ENCODE measurements at regions not wholly inside any gene's neighbourhood (a gene's known extent, or its start where the extent isn't known, plus 50 kb on each side); places are given as distances from the start of the nearest gene placed in this dataset.

DNA sequence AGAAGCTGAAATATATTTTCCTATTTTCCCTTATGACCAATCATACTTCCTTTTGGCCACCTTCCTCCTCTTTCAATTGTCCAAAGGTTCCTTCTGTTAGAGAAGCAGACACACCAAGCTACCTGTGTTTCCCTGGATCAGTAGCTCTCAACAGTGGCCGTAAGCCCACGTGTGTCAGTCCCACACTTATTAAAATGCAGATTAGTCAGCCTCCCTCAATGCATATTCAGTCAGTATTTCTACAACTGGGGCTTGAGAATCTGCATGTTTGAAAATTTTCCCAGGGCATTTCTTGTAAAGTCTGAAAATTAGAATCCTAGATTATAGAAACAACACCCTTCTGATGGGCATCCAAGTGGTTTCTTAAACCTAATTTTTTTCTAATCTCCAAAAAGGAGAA lies 54.0 kb upstream of the ITPRID2 start:
- no peaks in the 10 kb centered on the region for H3F3A ChIP-seq (ENCODE audit: insufficient read depth)
- no peaks in the 10 kb centered on the region for H3K36me3 ChIP-seq (ENCODE audit: low read length)
- no peaks in the 10 kb centered on the region for H3K27me3 ChIP-seq (ENCODE audit: low read length)
- H3K9me2 ChIP-seq (replicated peaks; ENCODE audit: insufficient read depth, low read length): no peaks in the 10 kb centered on the region
- H4K20me1 ChIP-seq (ENCODE audit: low read depth, low read length): no peaks in the 10 kb centered on the region
- no peak overlapping the region for H3K4me2 ChIP-seq (ENCODE audit: low read depth, low read length, poor library complexity, severe bottlenecking)
- no peak overlapping the region for H2AFZ ChIP-seq (ENCODE audit: low read depth, low read length, severe bottlenecking)
- H3K79me2 ChIP-seq (ENCODE audit: insufficient read depth, low read length): no peaks in the 10 kb centered on the region
- no peak overlapping the region for H3K4me3 ChIP-seq (ENCODE audit: insufficient read depth, low read length, poor library complexity, severe bottlenecking)
- TF ChIP-seq EZH2phosphoT487 (conservative IDR thresholded peaks at IDR 0.05; ENCODE audit: low read length): no peak
- TF ChIP-seq, protein P1, sequence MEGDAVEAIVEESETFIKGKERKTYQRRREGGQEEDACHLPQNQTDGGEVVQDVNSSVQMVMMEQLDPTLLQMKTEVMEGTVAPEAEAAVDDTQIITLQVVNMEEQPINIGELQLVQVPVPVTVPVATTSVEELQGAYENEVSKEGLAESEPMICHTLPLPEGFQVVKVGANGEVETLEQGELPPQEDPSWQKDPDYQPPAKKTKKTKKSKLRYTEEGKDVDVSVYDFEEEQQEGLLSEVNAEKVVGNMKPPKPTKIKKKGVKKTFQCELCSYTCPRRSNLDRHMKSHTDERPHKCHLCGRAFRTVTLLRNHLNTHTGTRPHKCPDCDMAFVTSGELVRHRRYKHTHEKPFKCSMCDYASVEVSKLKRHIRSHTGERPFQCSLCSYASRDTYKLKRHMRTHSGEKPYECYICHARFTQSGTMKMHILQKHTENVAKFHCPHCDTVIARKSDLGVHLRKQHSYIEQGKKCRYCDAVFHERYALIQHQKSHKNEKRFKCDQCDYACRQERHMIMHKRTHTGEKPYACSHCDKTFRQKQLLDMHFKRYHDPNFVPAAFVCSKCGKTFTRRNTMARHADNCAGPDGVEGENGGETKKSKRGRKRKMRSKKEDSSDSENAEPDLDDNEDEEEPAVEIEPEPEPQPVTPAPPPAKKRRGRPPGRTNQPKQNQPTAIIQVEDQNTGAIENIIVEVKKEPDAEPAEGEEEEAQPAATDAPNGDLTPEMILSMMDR (IDR thresholded peaks at IDR 0.05; ENCODE audit: insufficient read depth, low read length, poor library complexity, severe bottlenecking): no peak
- no peak overlapping the region for H3K27ac ChIP-seq (ENCODE audit: low read depth, low read length)
- H3K9me3 ChIP-seq (ENCODE audit: insufficient read depth, low read length): no peaks in the 10 kb centered on the region
- H3K9ac ChIP-seq (ENCODE audit: low read length): no peak overlapping the region

DNA sequence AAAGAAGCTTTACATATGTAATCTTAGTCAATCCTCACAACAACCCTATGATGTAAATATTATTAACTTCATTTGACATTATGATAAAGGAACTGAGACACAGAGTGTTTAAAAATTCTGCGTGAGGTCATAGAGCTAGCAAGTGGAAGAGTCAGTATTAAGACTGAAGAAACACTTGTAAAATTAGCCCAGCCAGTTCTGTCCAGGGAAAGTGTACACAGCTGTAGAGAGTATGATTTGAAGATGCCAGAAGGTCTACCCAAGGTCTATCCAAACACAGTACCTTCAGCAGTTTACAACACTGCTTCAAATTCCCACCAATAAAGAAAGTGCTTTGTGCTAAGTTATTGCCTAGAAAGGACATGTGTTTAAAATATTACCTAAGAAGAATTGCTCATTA lies 51.7 kb upstream of the ITPRID2 start:
- H3K27ac ChIP-seq (ENCODE audit: low read depth, low read length): no peak overlapping the region
- H3K36me3 ChIP-seq (ENCODE audit: low read length): no peaks in the 10 kb centered on the region
- H3K79me2 ChIP-seq (ENCODE audit: insufficient read depth, low read length): no peaks in the 10 kb centered on the region
- no peaks in the 10 kb centered on the region for H3F3A ChIP-seq (ENCODE audit: insufficient read depth)
- no peak overlapping the region for H2AFZ ChIP-seq (ENCODE audit: low read depth, low read length, severe bottlenecking)
- no peak overlapping the region for H3K4me3 ChIP-seq (ENCODE audit: insufficient read depth, low read length, poor library complexity, severe bottlenecking)
- no peak overlapping the region for H3K9ac ChIP-seq (ENCODE audit: low read length)
- no peaks in the 10 kb centered on the region for H4K20me1 ChIP-seq (ENCODE audit: low read depth, low read length)
- H3K9me3 ChIP-seq (ENCODE audit: insufficient read depth, low read length): no peaks in the 10 kb centered on the region
- no peak overlapping the region for H3K4me2 ChIP-seq (ENCODE audit: low read depth, low read length, poor library complexity, severe bottlenecking)
- H3K27me3 ChIP-seq (ENCODE audit: low read length): no peaks in the 10 kb centered on the region
- H3K9me2 ChIP-seq (replicated peaks; ENCODE audit: insufficient read depth, low read length): no peaks in the 10 kb centered on the region
- TF ChIP-seq, protein P1 (IDR thresholded peaks at IDR 0.05; ENCODE audit: insufficient read depth, low read length, poor library complexity, severe bottlenecking): no peak
- no peak for TF ChIP-seq EZH2phosphoT487 (conservative IDR thresholded peaks at IDR 0.05; ENCODE audit: low read length)

DNA sequence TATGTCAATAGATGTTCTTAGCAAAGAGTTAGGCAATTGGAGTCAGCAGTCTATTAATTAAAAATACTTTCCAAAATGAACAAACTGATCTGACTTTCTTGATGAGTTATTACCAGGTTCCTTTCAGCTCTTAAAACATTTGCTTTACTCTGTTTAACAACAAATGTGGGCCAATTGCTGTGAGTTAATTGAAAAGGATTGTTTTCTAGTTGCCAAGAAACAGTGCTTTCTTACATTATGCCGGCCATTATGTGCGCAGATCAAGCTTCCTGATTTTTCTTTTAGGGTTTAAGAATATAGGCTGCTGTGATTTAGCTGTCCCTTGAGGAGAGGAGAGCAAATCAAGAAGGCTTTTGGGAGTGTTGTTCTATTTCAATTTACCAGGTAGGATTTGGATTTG lies 50.5 kb upstream of the ITPRID2 start:
- H3K9me2 ChIP-seq (replicated peaks; ENCODE audit: insufficient read depth, low read length): no peaks in the 10 kb centered on the region
- H3K27me3 ChIP-seq (ENCODE audit: low read length): no peaks in the 10 kb centered on the region
- no peaks in the 10 kb centered on the region for H3F3A ChIP-seq (ENCODE audit: insufficient read depth)
- H3K4me2 ChIP-seq (ENCODE audit: low read depth, low read length, poor library complexity, severe bottlenecking): no peak overlapping the region
- H3K9me3 ChIP-seq (ENCODE audit: insufficient read depth, low read length): no peaks in the 10 kb centered on the region
- no peak overlapping the region for H3K4me3 ChIP-seq (ENCODE audit: insufficient read depth, low read length, poor library complexity, severe bottlenecking)
- TF ChIP-seq, protein P1 (IDR thresholded peaks at IDR 0.05; ENCODE audit: insufficient read depth, low read length, poor library complexity, severe bottlenecking): no peak
- no peak for TF ChIP-seq EZH2phosphoT487 (conservative IDR thresholded peaks at IDR 0.05; ENCODE audit: low read length)
- no peaks in the 10 kb centered on the region for H3K79me2 ChIP-seq (ENCODE audit: insufficient read depth, low read length)
- no peak overlapping the region for H3K9ac ChIP-seq (ENCODE audit: low read length)
- H4K20me1 ChIP-seq (ENCODE audit: low read depth, low read length): no peaks in the 10 kb centered on the region
- H3K27ac ChIP-seq (ENCODE audit: low read depth, low read length): no peak overlapping the region
- H2AFZ ChIP-seq (ENCODE audit: low read depth, low read length, severe bottlenecking): no peak overlapping the region
- no peaks in the 10 kb centered on the region for H3K36me3 ChIP-seq (ENCODE audit: low read length)

All from SU-DHL-6 (cell line).